Ovary (tissue), 7 donors: ENCODE measurements at regions not wholly inside any gene's neighbourhood (a gene's known extent, or its start where the extent isn't known, plus 50 kb on each side); places are given as distances from the start of the nearest gene placed in this dataset.

Experiments used
- DNase-seq, 5 donors: peaks; one replicate each; pipeline ENCODE4 v3.0.0-alpha.2; 2019 to 2020
- H3K27ac ChIP-seq, 2 donors: fragments of 200-600 bp; one replicate each; pipeline versions ENCODE4 v1.5.1 to v1.8.0; 2019 to 2022
- H3K27me3 ChIP-seq: fragments of 200-600 bp; one replicate; pipeline ENCODE4 v1.8.0; 2022
- H3K36me3 ChIP-seq: fragments of 200-600 bp; sonication (generic); one replicate; pipeline ENCODE4 v1.5.1; 2019
- H3K4me1 ChIP-seq: one replicate; pipeline ENCODE4 v1.8.1; 2013; ENCODE audit warnings: mild to moderate bottlenecking, moderate library complexity; ENCODE audit not compliant: insufficient read depth
- H3K4me3 ChIP-seq: fragments of 200-600 bp; sonication (generic); one replicate; pipeline ENCODE4 v1.5.1; 2017
- H3K9me3 ChIP-seq, 2 donors: fragments of 200-600 bp in 1 of 2; sonication (generic) in 1 of 2; one replicate each; pipeline versions ENCODE4 v1.5.1 to v1.8.1; 2013 to 2019; ENCODE audit warnings: mild to moderate bottlenecking in 1 of 2, moderate library complexity in 1 of 2
- EP300 ChIP-seq: sonication (generic); formaldehyde crosslinking; IDR thresholded peaks from one replicate; pipeline ENCODE4 v1.6.1; 2017; ENCODE audit warnings: antibody characterized with exemption
- POLR2A ChIP-seq: fragments of 450-650 bp; IDR thresholded peaks from one replicate; pipeline ENCODE4 v1.6.1; 2017; ENCODE audit warnings: antibody characterized with exemption, mild to moderate bottlenecking, moderate library complexity
- WGBS, 3 donors: extraction: QIAGEN DNeasy Blood & Tissue Kit in 1 of 3; methylation state at CpG; one replicate each; pipeline versions ENCODE4 v1.1.5 to v1.1.7; 2013 to 2017; 5-methylcytosine and 5-hydroxymethylcytosine counted together
- intact Hi-C, 4 donors: fragments of 100-400 bp; cut with DNase I; formaldehyde crosslinking; loops; one replicate each; pipeline versions ENCODE4 v1.11.0 to v1.15.1; 2022 to 2023
- TF ChIP-seq, protein P1 (sequence below), 3 donors: fragments of 450-650 bp in 2 of 3; fragments of 200-600 bp in 1 of 3; IDR thresholded peaks; one replicate each; pipeline versions ENCODE4 v1.5.1 to v1.8.0; 2016 to 2022; ENCODE audit warnings: antibody characterized with exemption in 3 of 3, mild to moderate bottlenecking in 1 of 3
- donor health status: DM: no; HTN: no; CAD: no; lungs with moderate emphysema.
- donor health status: DM: no; HTN: no; CAD: no.
- donor health status: Bipolar disorder and iron deficiency.
- donor health status: DM: no; HTN: no; CAD: no.
- donor health status: DM: yes; HTN: yes; CAD: no.

DNA sequence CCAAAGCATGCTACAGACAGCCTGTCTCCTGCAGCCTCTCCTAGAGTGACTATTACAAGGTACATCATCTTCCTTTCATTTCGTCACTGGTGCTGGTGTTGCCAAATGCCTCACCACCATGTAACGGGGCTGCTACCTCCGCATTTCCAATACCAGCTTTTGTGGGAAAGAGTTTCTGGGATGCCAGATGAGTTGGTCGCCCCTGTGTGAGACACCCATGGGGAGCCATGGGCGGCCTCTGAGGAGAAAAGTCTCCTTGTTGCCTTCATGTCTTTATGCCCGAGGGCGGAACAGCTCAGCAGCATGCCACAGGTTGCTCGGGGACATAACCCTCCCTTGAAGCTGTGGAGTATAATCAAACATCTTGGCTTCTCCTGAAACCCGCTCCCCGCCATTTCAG, 169.6 kb downstream of the THBS2 start:
- Histone ChIP-seq H3K9me3 (no peaks in the 10 kb centered on the region), H3K36me3 (no peaks in the 10 kb centered on the region), H3K4me3 (no peak overlapping the region), H3K4me1 (peaks cover 2% of the 10 kb centered on the region), H3K27me3 (no peaks in the 10 kb centered on the region), H3K27ac (no peak overlapping the region)
- TF ChIP-seq, protein P1, sequence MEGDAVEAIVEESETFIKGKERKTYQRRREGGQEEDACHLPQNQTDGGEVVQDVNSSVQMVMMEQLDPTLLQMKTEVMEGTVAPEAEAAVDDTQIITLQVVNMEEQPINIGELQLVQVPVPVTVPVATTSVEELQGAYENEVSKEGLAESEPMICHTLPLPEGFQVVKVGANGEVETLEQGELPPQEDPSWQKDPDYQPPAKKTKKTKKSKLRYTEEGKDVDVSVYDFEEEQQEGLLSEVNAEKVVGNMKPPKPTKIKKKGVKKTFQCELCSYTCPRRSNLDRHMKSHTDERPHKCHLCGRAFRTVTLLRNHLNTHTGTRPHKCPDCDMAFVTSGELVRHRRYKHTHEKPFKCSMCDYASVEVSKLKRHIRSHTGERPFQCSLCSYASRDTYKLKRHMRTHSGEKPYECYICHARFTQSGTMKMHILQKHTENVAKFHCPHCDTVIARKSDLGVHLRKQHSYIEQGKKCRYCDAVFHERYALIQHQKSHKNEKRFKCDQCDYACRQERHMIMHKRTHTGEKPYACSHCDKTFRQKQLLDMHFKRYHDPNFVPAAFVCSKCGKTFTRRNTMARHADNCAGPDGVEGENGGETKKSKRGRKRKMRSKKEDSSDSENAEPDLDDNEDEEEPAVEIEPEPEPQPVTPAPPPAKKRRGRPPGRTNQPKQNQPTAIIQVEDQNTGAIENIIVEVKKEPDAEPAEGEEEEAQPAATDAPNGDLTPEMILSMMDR (IDR thresholded peaks at IDR 0.05) = no peak
- TF ChIP-seq EP300 (no peak), POLR2A (no peak)
- 95 to 98% (median 98%) methylated on average over 10 of the region's 10 CpGs for WGBS, 3 donors
- DNase-seq = no peak
- intact Hi-C loops = no loop called here

DNA sequence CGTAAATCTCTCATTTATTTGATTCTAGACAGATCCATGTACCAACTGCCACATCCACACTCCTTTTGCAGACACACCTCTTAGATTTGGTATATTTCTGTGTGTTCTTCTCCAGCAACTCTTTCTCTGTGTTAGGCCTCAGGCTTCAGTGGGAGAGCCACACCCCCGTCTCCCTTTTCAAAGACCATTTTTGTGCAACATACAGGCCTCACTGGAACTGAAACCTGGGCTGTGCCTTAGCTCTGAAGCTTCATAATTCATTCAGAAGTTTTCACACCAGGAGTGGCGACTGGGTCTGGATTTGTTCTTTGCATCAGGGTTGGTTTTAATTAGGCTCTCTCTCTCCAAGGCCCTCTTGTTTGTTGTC, 170.2 kb downstream of the THBS2 start:
- 62 to 65% (median 65%) methylated on average over 3 of the region's 3 CpGs for WGBS, 3 donors

DNA sequence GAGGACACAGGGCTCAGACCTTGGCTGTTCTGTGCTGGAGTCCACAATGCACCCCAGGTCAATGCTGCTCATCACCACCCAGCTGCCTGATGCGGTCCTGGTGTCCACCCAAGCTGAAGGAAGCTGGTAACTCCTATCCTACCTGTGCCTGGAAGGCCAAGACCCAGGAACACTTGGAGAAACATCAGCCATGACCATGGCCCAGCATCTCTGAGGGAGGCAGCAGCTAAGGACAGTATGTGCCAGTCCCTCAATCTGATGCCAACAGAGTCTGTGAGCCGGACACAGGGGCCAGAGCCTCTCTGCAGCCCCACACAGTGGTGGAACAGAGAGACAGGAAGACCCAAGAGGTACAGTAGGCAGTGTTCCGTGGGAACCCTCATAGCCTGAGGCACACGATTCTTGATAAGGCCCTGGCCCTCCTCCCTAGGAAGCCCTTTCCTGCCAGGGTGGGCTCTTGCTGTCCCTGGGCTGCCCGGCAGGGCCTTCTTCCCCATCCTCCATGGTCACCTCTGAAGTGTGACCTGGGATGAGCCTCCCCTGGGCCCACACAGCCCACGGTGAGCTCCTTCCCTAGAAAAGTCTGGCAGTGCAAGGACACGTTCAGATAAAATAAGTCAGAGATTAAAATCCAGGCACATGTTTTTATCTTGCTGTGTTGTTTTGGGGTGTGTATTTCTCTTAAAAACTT, 170.7 kb downstream of the THBS2 start:
- no peak for TF ChIP-seq EP300
- TF ChIP-seq, protein P1 (IDR thresholded peaks at IDR 0.05) = no peak
- no peak for TF ChIP-seq POLR2A
- intact Hi-C loops = no loop called here
- no peaks in the 10 kb centered on the region for H3K4me1 ChIP-seq
- no peak overlapping the region for H3K4me3 ChIP-seq
- H3K27me3 ChIP-seq = no peaks in the 10 kb centered on the region
- no peaks in the 10 kb centered on the region for H3K36me3 ChIP-seq
- H3K9me3 ChIP-seq = no peaks in the 10 kb centered on the region
- WGBS, 3 donors = 88 to 95% (median 90%) methylated on average over 7 of the region's 7 CpGs
- no peak for DNase-seq
- no peak overlapping the region for H3K27ac ChIP-seq

More for the DNA sequence above, 170.2 kb downstream of the THBS2 start:
- intact Hi-C loops = no loop called here
- Histone ChIP-seq H3K4me1 (peaks cover 2% of the 10 kb centered on the region), H3K36me3 (no peaks in the 10 kb centered on the region), H3K9me3 (no peaks in the 10 kb centered on the region), H3K27me3 (no peaks in the 10 kb centered on the region), H3K4me3 (no peak overlapping the region), H3K27ac (no peak overlapping the region)
- TF ChIP-seq POLR2A (no peak), EP300 (no peak)
- TF ChIP-seq, protein P1 (IDR thresholded peaks at IDR 0.05) = no peak
- no peak for DNase-seq

DNA sequence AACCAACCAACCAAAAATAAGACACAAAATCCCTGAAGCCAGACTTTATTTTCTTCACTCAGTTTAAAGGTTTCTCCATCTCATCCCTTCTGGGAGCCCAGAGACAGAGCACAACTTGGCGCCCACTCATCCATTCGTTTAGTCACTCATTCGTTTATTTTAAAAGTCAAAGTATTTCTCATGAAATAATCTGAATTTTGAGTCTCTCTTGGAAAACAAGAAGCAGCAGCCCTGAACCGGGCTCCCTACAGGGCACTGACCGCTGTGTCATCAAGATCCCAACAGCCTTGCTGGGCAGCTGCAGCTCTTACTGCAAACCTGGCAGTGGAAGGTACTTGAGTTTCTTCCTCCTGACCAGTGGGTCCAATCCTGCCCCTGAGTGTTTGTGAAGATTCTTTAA, 171.6 kb downstream of the THBS2 start:
- 85 to 93% (median 85%) methylated on average over 5 of the region's 5 CpGs for WGBS, 3 donors
- H3K9me3 ChIP-seq = no peaks in the 10 kb centered on the region
- no peak overlapping the region for H3K4me3 ChIP-seq
- TF ChIP-seq, protein P1 (IDR thresholded peaks at IDR 0.05) = no peak
- TF ChIP-seq POLR2A (no peak), EP300 (no peak)
- H3K27ac ChIP-seq = no peak overlapping the region
- DNase-seq = no peak
- intact Hi-C loops = no loop called here
- H3K36me3 ChIP-seq = no peaks in the 10 kb centered on the region
- no peaks in the 10 kb centered on the region for H3K27me3 ChIP-seq
- H3K4me1 ChIP-seq = no peaks in the 10 kb centered on the region
